B cell (primary cell): ENCODE measurements at regions not wholly inside any gene's neighbourhood (a gene's known extent, or its start where the extent isn't known, plus 50 kb on each side); places are given as distances from the start of the nearest gene placed in this dataset.

Experiments
- ATAC-seq: fragments of 200-7000 bp; cut with Tn5 transposase; one replicate; pipeline ENCODE4 v1.10.0; 2021; ENCODE audit warnings: low read depth, mild to moderate bottlenecking, moderate number of reproducible peaks, moderate library complexity
- CTCF ChIA-PET: fragments of 350-600 bp; sonication (Branson Sonifier 250); formaldehyde crosslinking; loops from one replicate; lab custom pipeline; 2021; ENCODE audit warnings: antibody characterized with exemption, inconsistent platforms; lab: Charles Lee
- POLR2A ChIA-PET: fragments of 350-600 bp; sonication (Branson Sonifier 250); formaldehyde crosslinking; loops from one replicate; lab custom pipeline; 2021; ENCODE audit warnings: antibody characterized with exemption; lab: Charles Lee
- DNase-seq: peaks from one replicate; pipeline ENCODE4 v3.0.0; 2013
- H2AFZ ChIP-seq: 2 replicates; pipeline ENCODE4 v1.6.1; 2012; ENCODE audit warnings: mild to moderate bottlenecking, low read depth, low read length; ENCODE audit not compliant: insufficient read depth, poor library complexity, severe bottlenecking
- H3K27ac ChIP-seq, 2 donors: 1 replicate in 1 of 2; 2 replicates in 1 of 2; pipeline ENCODE4 v1.5.1; 2012 to 2013; ENCODE audit warnings: low read length in 2 of 2, mild to moderate bottlenecking in 2 of 2, moderate library complexity in 1 of 2
- H3K27me3 ChIP-seq, 4 experiments: fragments of 200-600 bp in 1 of 4; sonication (generic) in 1 of 4; replicated peaks in 1 of 4; 1 replicate in 2 of 4; 2 replicates in 2 of 4; pipeline versions ENCODE4 v1.6.1 to v1.7.0; 2013 to 2016; ENCODE audit warnings: low read length in 3 of 4, mild to moderate bottlenecking in 2 of 4, mixed read lengths in 1 of 4, moderate library complexity in 1 of 4; ENCODE audit not compliant: insufficient read depth in 4 of 4, control insufficient read depth in 3 of 4; ENCODE audit errors: control extremely low read depth in 1 of 4
- H3K36me3 ChIP-seq, 2 experiments: replicated peaks in 1 of 2; 1 replicate in 1 of 2; 2 replicates in 1 of 2; pipeline versions ENCODE4 v1.6.1 to v1.7.1; 2013; ENCODE audit warnings: low read length in 1 of 2; ENCODE audit not compliant: insufficient read depth in 2 of 2, control insufficient read depth in 1 of 2; ENCODE audit errors: control extremely low read depth in 1 of 2, extremely low read depth in 1 of 2
- H3K4me1 ChIP-seq, 2 donors: fragments of 200-600 bp in 1 of 2; sonication (generic) in 1 of 2; 1 replicate in 1 of 2; 2 replicates in 1 of 2; pipeline versions ENCODE4 v1.5.1 to v1.6.1; 2013 to 2017; ENCODE audit warnings: low read length in 2 of 2; ENCODE audit not compliant: control insufficient read depth in 2 of 2, insufficient read depth in 2 of 2
- H3K4me2 ChIP-seq: replicated peaks from 2 replicates; pipeline ENCODE3; 2012; ENCODE audit warnings: mild to moderate bottlenecking, low read depth, low read length; ENCODE audit not compliant: poor library complexity, severe bottlenecking
- H3K4me3 ChIP-seq, 5 experiments: fragments of 200-600 bp in 1 of 5; sonication (generic) in 1 of 5; 1 replicate in 3 of 5; 2 replicates in 2 of 5; pipeline versions ENCODE4 v1.5.1 to v1.7.0; 2011 to 2016; ENCODE audit warnings: low read length in 4 of 5, mild to moderate bottlenecking in 4 of 5, low read depth in 2 of 5, control low read depth in 1 of 5, moderate library complexity in 1 of 5; ENCODE audit not compliant: insufficient read depth in 1 of 5; ENCODE audit errors: control extremely low read depth in 1 of 5, extremely low read depth in 1 of 5
- H3K79me2 ChIP-seq: fragments of 200-600 bp; sonication (generic); one replicate; pipeline ENCODE4 v1.6.0; 2016; ENCODE audit warnings: low read length; ENCODE audit not compliant: control insufficient read depth, insufficient read depth
- H3K9ac ChIP-seq: fragments of 200-600 bp; sonication (generic); 2 replicates; pipeline ENCODE4 v1.6.1; 2017; ENCODE audit warnings: mild to moderate bottlenecking, low read length, moderate library complexity
- H3K9me3 ChIP-seq, 3 donors: one replicate each; pipeline versions ENCODE4 v1.6.1 to v1.7.1; 2013; ENCODE audit warnings: low read length in 2 of 3; ENCODE audit not compliant: control insufficient read depth in 2 of 3, insufficient read depth in 1 of 3; ENCODE audit errors: control extremely low read depth in 1 of 3
- H4K20me1 ChIP-seq: 2 replicates; pipeline ENCODE4 v1.6.0; 2012; ENCODE audit warnings: mild to moderate bottlenecking, low read length; ENCODE audit not compliant: insufficient read depth, control insufficient read depth, poor library complexity, severe bottlenecking
- H3K27ac Mint-ChIP-seq: one replicate; pipeline ENCODE4 v1.8.0; 2021; ENCODE audit warnings: mixed read lengths
- H3K27me3 Mint-ChIP-seq: one replicate; pipeline ENCODE4 v1.8.0; 2021; ENCODE audit warnings: mixed read lengths
- H3K4me1 Mint-ChIP-seq: one replicate; pipeline ENCODE4 v1.8.0; 2021; ENCODE audit warnings: mixed read lengths
- H3K4me3 Mint-ChIP-seq: one replicate; pipeline ENCODE4 v1.8.0; 2021; ENCODE audit warnings: mixed read lengths
- H3K9me3 Mint-ChIP-seq: one replicate; pipeline ENCODE4 v1.8.0; 2022; ENCODE audit warnings: mixed read lengths; ENCODE audit not compliant: insufficient read depth
- CTCF ChIP-seq: fragments of 200-600 bp; IDR thresholded peaks from one replicate; pipeline ENCODE4 v1.8.0; 2022; ENCODE audit warnings: antibody characterized with exemption, mild to moderate bottlenecking
- EZH2 ChIP-seq: IDR thresholded peaks from 2 replicates; pipeline ENCODE4 v1.6.1; 2012; ENCODE audit warnings: borderline replicate concordance, low read depth, mild to moderate bottlenecking, moderate library complexity, low read length; ENCODE audit not compliant: insufficient read depth, poor library complexity, severe bottlenecking
- WGBS: methylation state at CpG from one replicate; pipeline ENCODE4 v1.1.5; 2013; ENCODE audit warnings: missing lambda C conversion rate; ENCODE audit not compliant: insufficient coverage; 5-methylcytosine and 5-hydroxymethylcytosine counted together
- intact Hi-C: fragments of 100-400 bp; cut with micrococcal nuclease; formaldehyde crosslinking; loops from one replicate; pipeline ENCODE4 v1.10.0; 2022

- no peaks in the 10 kb centered on the region for H3K9me3 Mint-ChIP-seq
- DNase-seq (no peak), ATAC-seq (no peak)
- Histone ChIP-seq H3K27me3 (no peaks in the 10 kb centered on the region), H3K4me1 (no peaks in the 10 kb centered on the region), H3K9me3 (no peaks in the 10 kb centered on the region), H3K27ac (no peak overlapping the region), H3K4me2 (no peak overlapping the region), H3K4me3 (no peak overlapping the region), H3K9ac (no peak overlapping the region), H3K36me3 (no peaks in the 10 kb centered on the region), H4K20me1 (no peaks in the 10 kb centered on the region), H2AFZ (no peak overlapping the region), H3K79me2 (no peaks in the 10 kb centered on the region)
- no peak overlapping the region for H3K27ac Mint-ChIP-seq
- H3K27me3 Mint-ChIP-seq, result no peaks in the 10 kb centered on the region
- H3K4me1 Mint-ChIP-seq, result no peaks in the 10 kb centered on the region
- POLR2A ChIA-PET, result no interaction called here
- intact Hi-C loops, result no loop called here
- H3K4me3 Mint-ChIP-seq, result no peak overlapping the region
- CTCF ChIA-PET, result no interaction called here
- 75% methylated on average over 2 of the region's 2 CpGs for WGBS
- TF ChIP-seq EZH2 (no peak), CTCF (no peak)
Observed at GRCh38 chr1:216903382-216903740, 180.1 kb upstream of the ESRRG start.

GRCh38 chr1:216902669-216903381, 179.6 kb upstream of the ESRRG start:
- no peaks in the 10 kb centered on the region for H3K27me3 Mint-ChIP-seq
- ATAC-seq (no peak), DNase-seq (no peak)
- no peak overlapping the region for H3K4me3 Mint-ChIP-seq
- Histone ChIP-seq H3K27ac (no peak overlapping the region), H2AFZ (no peak overlapping the region), H3K27me3 (no peaks in the 10 kb centered on the region), H3K9me3 (no peaks in the 10 kb centered on the region), H4K20me1 (no peaks in the 10 kb centered on the region), H3K4me3 (no peak overlapping the region), H3K9ac (no peak overlapping the region), H3K36me3 (no peaks in the 10 kb centered on the region), H3K4me2 (no peak overlapping the region), H3K4me1 (no peaks in the 10 kb centered on the region), H3K79me2 (no peaks in the 10 kb centered on the region)
- CTCF ChIA-PET, result no interaction called here
- WGBS, result 90% methylated on average over 4 of the region's 5 CpGs
- no peaks in the 10 kb centered on the region for H3K9me3 Mint-ChIP-seq
- H3K4me1 Mint-ChIP-seq, result no peaks in the 10 kb centered on the region
- intact Hi-C loops, result no loop called here
- TF ChIP-seq CTCF (no peak), EZH2 (no peak)
- H3K27ac Mint-ChIP-seq, result no peak overlapping the region
- POLR2A ChIA-PET, result no interaction called here
